ENCODE measurements at regions not wholly inside any gene's neighbourhood (a gene's known extent, or its start where the extent isn't known, plus 50 kb on each side); places are given as distances from the start of the nearest gene placed in this dataset.
"Not testable (repeated sequence)": the region's sequence is repeated elsewhere in the genome, so short reads cannot be mapped to it uniquely, and the experiment has no call there.

DNA sequence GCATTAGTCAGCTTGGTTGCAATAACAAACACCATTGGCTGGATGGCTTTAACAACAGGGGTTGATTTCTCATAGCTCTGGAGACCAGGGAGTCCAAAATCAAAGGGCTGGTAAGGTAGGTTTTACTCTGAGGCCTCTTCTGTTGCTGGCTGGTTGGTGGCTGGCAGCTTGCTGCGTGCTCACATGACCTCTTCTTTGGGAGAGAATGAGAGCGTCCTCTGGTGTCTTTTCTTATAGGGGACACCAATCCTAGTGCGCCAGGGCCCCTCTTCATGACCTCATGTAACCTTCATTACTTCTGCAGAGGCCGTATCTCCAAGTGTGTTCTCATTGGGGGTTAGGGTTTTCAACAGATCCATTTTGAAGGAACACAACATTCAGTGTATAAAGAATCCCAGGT, 1308.3 kb downstream of the TBC1D22A start:
- TF ChIP-seq, protein P1, sequence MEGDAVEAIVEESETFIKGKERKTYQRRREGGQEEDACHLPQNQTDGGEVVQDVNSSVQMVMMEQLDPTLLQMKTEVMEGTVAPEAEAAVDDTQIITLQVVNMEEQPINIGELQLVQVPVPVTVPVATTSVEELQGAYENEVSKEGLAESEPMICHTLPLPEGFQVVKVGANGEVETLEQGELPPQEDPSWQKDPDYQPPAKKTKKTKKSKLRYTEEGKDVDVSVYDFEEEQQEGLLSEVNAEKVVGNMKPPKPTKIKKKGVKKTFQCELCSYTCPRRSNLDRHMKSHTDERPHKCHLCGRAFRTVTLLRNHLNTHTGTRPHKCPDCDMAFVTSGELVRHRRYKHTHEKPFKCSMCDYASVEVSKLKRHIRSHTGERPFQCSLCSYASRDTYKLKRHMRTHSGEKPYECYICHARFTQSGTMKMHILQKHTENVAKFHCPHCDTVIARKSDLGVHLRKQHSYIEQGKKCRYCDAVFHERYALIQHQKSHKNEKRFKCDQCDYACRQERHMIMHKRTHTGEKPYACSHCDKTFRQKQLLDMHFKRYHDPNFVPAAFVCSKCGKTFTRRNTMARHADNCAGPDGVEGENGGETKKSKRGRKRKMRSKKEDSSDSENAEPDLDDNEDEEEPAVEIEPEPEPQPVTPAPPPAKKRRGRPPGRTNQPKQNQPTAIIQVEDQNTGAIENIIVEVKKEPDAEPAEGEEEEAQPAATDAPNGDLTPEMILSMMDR (IDR thresholded peaks at IDR 0.05; ENCODE audit: control insufficient read depth, extremely low read depth, insufficient read depth), result no peak
- DNase-seq (ENCODE audit: low read depth), result no peak
- no peak overlapping the region for H3K4me3 ChIP-seq (ENCODE audit: low read depth, low read length)

DNA sequence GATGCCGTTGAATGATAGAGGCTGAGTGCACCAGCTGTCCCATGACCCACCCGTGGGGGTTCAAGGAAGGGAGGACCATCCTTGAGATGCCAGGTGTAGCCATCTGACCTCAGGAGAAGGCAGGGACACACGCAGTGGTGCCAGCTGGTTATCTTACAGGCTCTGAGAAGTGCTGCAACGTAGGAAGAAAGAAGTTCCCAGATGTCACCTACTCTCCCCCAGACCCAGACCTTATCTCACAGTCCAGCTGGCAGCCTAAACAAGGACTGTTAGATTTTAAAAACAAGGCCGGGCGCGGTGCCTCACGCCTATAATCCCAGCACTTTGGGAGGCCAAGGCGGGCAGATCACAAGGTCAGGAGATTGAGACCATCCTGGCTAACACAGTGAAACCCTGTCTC, 1307.6 kb downstream of the TBC1D22A start:
- DNase-seq (ENCODE audit: low read depth), result no peak
- H3K4me3 ChIP-seq (ENCODE audit: low read depth, low read length), result no peak overlapping the region
- TF ChIP-seq, protein P1 (IDR thresholded peaks at IDR 0.05; ENCODE audit: control insufficient read depth, extremely low read depth, insufficient read depth), result no peak

DNA sequence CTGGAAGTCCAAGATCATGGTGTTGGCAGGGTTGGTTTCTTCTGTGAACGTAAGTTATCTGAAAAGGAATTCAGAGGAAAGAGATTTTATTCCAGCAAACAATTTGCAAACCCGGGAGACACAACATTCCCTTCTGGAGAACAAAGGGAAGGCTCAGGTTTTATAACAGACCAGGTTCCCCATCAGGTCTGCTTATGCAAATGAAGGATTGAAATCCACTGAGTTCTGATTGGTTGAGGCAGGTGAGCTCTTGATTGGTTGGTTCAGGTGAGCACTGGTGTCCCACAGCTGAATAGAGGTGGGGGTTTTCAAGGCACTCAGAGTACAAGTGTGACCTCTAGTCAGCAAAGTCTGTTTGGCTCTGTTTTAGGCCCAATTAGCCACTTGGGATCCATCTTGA, 1306.8 kb downstream of the TBC1D22A start:
- TF ChIP-seq, protein P1 (IDR thresholded peaks at IDR 0.05; ENCODE audit: control insufficient read depth, extremely low read depth, insufficient read depth), result no peak
- no peak for DNase-seq (ENCODE audit: low read depth)

DNA sequence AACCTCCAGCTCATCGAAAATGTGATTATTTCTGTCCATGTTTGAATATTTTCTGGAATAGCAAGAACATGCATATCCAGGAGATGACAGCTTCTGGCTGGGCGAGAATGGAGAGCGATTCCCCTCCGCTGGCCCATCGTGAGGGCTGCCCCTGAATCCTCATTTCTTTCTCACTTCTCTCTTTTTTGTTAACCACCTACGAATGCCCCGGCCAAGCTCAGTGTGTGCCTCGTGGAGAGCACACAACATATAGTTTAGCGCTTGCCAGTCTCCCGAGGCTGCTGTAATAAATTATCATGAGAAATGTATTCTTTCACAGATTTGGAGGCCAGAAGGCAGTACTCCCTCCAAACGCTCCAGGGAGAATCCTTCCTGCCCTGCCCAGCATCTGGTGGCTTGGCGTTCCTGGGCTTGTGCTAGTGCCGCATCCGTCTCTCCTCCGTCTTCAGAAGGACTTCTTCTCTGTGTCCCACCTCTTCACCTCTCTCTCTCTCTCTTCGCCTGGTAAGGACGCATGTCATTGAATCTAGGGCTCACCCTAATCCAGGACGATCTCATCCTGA, 1306.0 kb downstream of the TBC1D22A start:
- H3K4me3 ChIP-seq (ENCODE audit: low read depth, low read length), result no peak overlapping the region
- DNase-seq (ENCODE audit: low read depth), result no peak
- TF ChIP-seq, protein P1 (IDR thresholded peaks at IDR 0.05; ENCODE audit: control insufficient read depth, extremely low read depth, insufficient read depth), result no peak

More for the DNA sequence above, 1306.8 kb downstream of the TBC1D22A start:
- no peak overlapping the region for H3K4me3 ChIP-seq (ENCODE audit: low read depth, low read length)

DNA sequence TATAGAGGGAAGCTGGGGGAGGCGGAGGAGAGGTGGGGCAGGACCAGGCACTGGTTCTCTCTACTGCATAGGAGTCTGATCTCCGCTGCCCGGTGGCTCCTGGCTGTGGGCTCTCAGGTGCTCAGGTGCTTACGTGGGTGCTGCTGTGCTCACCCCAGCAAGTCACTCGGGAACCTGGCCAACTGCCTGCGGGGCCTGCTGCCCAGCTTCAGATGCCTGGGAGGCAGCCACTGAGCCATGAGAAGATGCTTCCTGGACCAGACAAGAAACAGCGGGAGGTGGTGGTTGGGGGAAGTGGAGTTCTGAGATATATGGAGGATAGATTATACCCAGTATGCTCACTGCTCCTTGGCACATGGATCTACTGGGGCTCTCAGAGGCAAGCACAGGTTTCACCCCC, 1303.4 kb downstream of the TBC1D22A start:
- no peak overlapping the region for H3K4me3 ChIP-seq (ENCODE audit: low read depth, low read length)
- TF ChIP-seq, protein P1 (IDR thresholded peaks at IDR 0.05; ENCODE audit: control insufficient read depth, extremely low read depth, insufficient read depth), result no peak
- no peak for DNase-seq (ENCODE audit: low read depth)

DNA sequence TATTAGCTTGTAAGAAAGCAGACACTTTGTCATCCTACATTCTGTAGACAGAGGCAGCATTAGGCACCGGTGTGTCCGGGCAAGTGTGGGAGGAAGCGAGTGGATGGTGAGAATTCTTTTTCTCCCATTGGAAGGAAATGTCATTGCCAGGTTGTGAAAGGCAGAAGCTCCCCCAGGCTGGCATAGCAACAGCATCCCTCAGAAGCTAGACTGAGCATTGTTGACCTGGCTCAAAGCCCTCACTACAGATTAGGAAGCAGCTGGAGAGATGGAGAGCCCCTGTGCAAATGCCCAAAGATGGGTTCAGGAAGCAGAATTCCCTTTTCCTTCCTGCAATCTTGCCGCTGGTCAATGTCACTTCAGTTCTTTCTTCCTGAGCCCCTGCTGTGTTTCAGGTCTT, 1299.3 kb downstream of the TBC1D22A start:
- H3K4me3 ChIP-seq (ENCODE audit: low read depth, low read length), result no peak overlapping the region
- no peak for DNase-seq (ENCODE audit: low read depth)
- TF ChIP-seq, protein P1 (IDR thresholded peaks at IDR 0.05; ENCODE audit: control insufficient read depth, extremely low read depth, insufficient read depth), result no peak

DNA sequence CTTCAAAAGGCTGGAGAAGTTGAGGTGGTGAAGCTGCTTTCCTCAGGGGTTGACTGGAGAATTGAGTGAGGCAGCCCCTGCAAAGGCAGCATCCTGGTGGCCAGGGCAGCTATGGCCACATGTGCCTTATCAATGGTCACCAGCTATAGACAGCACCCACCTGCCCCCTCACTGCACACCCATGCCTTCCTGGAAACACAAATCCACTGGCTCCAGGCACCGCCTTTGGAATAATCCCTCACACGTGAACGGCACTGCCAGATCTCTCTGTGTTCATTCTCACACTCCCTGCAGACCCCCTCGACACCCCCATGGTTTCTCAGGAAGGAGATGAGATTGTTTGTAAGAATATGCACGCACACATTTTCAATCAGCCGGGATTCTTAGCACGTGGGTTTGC, 1297.8 kb downstream of the TBC1D22A start:
- TF ChIP-seq, protein P1 (IDR thresholded peaks at IDR 0.05; ENCODE audit: control insufficient read depth, extremely low read depth, insufficient read depth), result no peak
- DNase-seq (ENCODE audit: low read depth), result no peak
- no peak overlapping the region for H3K4me3 ChIP-seq (ENCODE audit: low read depth, low read length)

DNA sequence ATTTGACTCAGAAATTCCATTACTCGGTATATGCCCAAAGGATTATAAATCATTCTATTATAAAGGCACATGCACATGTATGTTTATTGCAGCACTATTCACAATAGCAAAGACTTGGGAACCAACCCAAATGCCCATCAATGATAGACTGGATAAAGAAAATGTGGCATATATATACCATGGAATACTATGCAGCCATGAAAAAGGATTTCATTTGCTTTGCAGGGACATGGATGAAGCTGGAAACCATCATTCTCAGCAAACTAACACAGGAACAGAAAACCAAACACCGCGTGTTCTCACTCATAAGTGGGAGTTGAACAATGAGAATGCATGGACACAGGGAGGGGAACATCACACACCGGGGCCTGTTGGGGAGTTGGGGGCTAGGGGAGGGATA, 1297.1 kb downstream of the TBC1D22A start:
- not testable (repeated sequence) for H3K4me3 ChIP-seq (ENCODE audit: low read depth, low read length); DNase-seq (ENCODE audit: low read depth)
